Right hindlimb (tissue), 1 donor: ENCODE measurements at regions not wholly inside any gene's neighbourhood (a gene's known extent, or its start where the extent isn't known, plus 50 kb on each side); places are given as distances from the start of the nearest gene placed in this dataset.
A peak's percentile ranks its signal among the peaks of the same experiment; 100 is the strongest.

Experiments
- DNase-seq: peaks from one replicate; pipeline ENCODE4 v3.0.0-alpha.2; 2018

DNA sequence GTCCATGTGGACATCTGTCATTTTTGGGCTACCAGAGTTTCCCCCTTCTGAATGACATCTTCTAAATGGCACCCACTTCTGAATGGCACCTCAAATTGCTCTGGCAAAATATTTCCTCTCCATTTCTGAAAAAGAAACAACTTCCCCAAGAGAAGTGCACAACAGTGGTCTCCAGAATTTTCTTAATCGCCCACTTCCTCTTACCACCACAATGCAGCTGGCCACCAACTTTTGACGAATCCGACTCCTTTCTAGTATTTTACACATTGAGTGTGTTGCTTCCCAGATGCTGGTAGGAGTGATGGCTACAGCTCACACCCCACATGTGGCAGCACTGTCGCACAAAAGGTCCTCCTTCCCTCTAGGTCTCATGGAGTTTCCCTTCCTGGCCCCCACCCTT lies 216.1 kb downstream of the FOXA2 start:
- no peak for DNase-seq

DNA sequence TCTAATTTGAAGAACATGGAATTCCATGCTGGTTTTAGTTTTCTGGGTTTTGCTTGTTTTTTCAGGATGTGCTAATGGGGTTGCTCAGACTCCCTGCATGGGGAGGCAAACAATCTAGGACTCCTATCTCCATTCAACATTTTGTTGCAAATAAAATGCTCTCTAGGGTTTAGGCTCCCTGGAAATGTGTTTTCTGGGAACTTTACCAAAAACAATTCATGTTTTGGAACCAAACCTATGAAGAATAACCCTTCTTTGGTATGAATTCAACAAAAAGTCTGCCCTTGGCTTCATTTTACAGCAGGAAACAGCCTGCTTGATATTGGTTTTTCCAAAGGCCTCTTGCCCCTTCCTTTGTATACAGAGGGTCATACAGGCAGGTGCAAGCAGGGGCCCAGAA lies 217.7 kb downstream of the FOXA2 start:
- DNase-seq, result no peak

DNA sequence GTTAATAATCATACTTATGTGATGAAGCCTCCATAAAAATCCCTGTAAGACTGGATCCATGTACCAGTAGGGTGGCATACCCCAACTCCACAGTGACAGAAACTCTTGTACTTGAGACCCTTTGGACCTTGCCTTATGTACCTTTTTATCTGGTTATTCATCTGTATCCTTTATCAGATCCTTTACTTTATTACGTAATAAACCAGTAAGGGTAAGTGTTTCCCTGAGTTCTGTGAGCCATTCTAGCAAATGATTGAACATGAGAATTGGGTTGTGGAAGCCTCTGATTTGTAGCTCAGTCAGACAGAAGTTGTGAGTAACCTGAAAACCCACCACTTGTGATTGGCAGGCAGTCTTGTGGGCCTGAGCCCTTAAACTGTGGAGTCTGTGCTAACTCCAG lies 229.7 kb downstream of the FOXA2 start:
- DNase-seq, result no peak

DNA sequence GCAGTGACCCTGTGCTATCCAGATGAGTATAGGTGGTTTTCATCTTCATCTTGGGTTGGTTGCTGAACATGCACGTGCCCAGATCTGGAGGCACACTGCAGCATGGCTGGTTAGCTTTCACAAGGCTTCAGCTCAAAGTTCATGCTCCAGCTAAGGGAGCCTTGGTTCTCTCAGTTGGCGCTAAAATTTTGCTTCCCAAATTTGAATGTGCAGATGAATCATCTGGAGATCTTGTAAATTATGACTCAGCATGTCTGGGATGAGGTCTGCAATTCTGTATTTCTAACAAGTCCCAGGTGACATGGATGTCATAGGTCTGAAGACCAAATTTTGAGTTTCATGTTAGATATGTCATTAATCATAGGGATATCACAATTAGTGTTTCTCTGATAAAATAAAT lies 230.8 kb downstream of the FOXA2 start:
- no peak for DNase-seq

DNA sequence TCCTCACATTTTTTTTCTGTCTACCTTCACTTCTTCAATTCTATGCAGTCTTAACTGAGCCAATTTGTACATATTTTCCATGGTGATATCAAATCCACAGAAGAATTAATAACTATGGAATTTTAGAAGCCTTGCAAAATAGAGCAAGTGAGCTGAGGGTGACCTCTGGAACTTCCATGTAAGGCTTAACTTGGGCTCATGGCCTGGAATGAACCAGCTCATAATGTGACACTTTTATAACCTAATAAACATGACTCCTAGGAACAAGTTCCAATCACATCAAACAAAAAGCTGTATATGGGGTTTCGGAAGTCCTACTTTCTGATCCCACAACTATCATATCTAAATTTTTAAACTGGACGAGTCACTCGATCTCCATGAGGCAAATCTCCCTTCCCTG lies 232.4 kb downstream of the FOXA2 start:
- no peak for DNase-seq

DNA sequence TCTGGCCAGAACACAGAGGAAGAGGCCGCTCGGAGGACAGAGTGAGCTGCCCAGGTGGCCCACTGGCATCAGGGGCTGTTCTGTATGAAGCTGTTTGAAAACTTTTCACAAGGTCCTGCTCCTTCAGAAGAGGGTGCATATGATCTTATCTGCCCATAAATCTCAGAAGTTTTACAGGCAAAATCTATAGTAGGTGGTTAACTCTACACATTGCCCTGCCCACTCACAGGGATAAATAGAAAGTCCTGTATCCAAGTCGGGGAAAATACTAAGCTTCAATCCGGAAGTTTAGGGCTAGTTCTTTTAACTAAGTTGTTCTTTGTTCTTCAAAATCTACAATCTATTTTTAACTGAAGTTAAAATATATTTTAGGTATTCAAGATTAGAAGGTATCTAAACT lies 233.7 kb downstream of the FOXA2 start:
- no peak for DNase-seq

DNA sequence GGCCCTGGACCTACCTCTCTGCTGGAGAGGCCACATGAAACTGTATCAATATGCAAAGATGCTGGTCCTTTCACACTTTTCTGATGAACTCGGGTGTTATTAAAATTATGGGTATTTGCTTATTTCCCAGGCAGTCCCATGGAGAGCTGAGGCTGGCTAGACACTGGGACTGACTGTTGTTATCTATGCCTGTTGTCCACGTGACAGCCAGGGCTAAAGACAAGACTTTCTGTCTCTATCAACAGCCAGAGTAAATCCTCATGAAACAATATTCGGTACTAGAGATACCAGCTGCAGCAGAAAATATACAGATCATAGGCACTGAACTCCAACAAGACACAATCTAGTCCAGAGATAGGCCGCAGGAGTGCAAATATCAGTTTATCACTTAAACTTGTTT lies 236.4 kb downstream of the FOXA2 start:
- no peak for DNase-seq

DNA sequence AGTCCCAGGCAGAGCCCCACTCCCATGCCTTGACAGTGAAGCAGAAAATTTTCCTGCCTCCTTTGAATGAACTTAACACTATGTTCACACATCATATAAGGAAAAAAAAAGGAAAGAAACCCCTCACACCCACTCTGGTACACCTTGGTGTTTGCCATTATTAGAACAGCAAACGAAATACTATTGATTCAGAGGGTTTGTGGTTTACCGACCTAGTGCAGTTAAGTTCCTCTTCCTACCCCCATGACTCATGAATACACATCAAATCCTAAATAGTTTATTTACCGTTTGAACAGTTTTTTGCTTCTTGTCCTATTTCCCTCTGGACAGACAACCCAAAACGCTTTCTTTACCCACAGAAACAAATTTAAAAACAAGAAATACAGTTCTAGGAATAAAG lies 237.7 kb downstream of the FOXA2 start:
- DNase-seq, result no peak

DNA sequence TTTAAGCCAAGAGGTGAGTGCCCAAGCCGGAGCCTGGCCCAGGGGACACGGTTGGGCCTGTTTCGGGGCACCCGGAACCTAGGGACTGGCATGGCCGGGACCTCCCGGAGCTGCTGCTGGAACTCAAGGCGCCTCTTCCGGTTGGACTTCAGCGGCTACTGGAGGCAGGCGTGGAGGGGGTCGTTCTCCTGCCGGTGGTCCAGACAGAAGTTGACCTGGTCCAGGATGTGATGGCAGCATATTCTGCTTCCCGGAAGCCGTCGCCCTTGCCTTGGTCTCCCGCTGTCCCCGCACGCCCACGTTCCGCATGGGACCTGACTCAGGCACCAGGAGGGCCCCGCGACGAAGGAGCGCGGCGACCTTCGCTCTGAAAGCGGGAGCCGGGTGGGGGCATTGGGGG lies 240.8 kb downstream of the FOXA2 start:
- DNase-seq, result no peak

DNA sequence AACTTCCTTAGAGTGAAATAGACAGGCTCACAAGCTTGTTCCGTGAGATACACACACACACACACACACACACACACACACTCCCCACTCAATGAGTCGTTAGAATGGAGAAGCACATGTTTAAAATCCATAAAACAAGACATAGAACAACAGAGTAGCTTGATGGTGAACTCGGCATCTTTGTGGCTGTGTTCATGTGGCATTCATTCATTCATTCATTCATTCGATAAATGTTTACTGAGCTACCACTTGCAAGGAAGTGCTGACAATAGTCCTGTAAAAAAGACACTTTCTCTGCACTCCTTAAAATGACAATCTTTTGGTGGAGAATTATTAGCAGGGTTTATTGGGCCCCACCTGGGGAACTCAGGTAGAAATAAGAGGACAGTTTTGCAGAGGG lies 242.0 kb downstream of the FOXA2 start:
- no peak for DNase-seq

DNA sequence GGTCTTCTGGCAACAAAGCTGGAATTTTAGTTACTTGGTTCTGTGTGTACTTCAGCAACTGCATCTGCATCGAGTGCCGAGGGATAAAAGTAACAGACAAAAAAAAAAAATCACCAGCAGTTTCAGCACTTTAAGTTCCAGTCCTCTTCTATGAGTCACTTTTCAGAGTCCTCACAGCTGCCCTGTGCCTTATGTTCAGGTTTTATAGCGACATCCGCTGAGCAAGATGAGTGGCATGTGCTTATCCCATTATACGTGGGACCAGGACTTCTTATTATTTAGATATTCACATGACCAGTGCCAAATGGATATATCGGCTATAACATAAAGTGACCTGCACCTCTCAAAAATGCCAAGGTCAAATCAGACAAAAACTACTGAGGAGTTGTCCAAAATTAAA lies 242.9 kb downstream of the FOXA2 start:
- DNase-seq, result no peak

DNA sequence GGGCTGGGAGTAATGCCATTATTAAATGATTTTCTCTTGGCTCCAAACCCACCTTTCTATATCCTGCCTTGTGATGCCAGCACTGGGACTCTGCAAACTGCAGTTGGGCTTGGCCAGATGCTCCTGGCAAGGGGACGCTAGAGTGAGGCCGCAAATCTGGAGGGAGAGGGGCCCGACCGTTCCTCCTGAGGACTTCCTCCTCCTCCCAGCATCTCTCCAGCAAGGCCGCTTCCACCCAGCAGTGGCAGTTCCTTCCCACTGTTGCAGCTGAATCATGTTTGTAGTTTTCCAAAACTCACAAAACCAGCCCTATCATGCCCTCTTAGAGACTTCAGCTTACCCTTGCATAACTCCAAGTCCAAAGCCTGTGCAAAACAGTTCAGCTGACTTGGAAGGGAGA lies 244.4 kb downstream of the FOXA2 start:
- DNase-seq, result no peak

DNA sequence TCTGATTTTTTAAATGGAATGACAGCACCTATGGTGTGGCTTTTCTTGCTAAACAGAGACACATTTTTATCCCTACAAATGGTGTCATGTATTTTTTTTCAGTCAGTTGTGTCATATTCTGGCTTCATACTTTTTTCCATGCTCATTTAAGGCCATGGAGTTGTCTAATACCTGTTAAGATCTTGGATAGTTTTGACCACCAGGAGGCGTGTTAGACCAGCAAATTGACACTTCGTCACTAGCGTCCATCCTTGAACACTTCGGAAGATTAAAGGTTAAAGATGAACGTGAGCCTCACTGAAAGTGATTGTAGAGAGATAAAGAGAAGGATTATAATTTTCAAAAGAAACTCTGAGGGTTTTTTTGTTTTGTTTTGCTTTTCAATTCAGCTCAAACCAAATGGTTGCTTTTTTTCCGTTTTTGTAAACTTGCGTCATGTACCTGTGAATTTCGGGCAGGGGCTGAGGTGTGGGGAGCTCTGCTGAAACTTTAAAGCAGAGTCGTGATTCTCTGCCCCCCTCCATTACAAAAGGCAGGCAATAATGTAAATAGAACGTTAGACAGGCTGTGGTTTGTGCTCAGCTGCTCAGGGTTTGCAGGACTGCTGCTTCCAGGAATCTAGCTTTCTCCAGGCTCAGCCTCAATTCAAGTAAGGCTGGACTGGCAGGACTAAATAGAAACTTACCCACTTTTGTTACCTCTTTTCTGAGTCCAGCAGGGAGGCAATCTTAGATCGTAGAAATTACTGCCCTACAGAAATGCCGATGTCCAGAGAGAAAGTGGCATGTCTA lies 245.1 kb downstream of the FOXA2 start:
- DNase-seq, result peak; percentile 44

DNA sequence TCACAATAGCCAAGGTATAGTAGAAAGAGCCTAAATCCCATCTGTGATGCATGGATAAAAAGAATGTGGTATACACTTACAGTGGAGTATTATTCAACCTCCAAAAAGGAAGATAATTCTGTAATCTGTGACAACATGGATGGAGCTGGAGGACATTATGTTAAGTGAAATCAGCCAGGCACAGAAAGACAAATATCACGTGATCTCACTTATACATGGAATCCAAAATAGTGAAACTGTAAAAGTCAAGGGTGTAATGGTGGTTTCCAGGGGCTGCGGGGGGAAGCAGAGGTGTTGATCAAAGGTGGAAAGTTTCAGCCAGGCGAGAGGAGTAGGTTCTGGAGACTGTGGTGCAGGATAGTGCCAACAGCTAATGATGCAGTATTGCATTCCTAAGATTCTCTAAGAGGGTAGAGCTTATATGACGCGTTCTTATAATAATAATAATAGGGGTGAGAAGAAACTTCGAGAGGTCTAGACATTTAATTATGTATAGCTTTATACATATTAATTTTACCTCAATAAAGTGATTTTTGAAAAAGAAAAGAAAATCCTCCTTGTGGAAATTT lies 246.1 kb downstream of the FOXA2 start:
- DNase-seq, result no peak

DNA sequence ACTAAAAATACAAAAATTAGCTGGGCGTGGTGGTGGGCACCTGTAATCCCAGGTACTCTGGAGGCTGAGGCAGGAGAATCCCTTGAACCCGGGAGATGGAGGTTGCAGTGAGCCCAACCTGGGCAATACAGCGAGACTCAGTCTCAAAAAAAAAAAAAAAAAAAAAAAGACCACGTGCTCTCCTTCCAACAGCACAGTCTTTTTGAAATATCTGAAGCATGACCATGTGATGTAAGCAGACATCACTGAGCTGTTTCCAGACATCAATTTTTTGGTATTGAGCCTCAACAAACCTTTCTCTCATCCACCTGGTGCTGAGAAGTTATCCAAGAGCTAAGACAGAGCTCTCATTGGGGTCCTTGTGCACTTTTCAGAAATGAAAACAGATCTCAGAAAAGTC lies 249.2 kb downstream of the FOXA2 start:
- DNase-seq, result no peak

DNA sequence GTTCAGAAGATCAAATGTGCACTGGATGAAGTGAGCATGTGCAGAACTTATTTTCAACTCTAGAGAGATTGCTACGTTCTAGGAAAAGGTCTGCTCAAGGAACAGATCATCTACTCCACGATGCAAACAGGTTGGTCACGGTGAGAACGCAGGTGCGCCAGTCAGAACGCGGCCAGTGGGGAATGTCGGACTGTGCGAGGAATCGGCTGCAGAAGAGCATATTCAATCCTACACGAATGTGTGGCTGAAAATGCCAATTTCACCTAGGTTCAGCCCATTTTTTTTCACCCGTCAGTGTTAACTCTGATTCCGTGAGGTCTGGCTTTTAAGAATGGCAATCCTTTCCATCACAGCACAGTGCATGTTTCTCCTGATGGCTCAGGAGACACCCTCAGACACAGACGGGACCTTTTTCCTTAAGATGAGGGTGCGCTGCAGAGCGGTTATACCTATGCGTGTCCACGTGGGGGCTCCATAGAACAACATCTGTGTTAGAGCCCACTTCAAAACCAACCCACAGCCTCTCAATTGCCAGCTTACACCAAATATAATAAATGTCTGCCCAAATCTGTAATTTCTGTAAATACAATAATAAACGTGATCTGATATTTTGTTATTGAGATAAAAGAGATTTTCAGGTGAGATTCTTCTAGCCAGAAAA lies 250.4 kb downstream of the FOXA2 start:
- DNase-seq, result peak; percentile 48

DNA sequence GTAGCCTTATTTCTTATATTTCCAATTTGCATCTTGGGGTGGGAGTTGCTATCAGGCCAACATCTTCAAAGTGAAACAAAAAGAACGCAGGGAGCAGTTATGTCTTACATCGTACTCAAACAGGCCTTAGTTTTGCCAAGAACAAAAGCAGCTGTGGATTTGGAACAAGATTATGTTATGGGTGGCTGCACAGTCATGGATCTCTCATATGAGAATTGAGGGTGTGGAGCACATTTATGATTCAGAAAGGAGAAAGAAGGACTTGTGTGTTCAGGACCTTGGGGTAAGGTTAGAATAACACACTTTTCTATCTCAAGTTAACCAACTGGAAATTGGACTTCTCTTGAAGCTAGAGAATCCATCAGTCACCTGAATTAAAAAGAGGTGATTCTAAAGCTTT lies 259.9 kb downstream of the FOXA2 start:
- DNase-seq, result no peak

DNA sequence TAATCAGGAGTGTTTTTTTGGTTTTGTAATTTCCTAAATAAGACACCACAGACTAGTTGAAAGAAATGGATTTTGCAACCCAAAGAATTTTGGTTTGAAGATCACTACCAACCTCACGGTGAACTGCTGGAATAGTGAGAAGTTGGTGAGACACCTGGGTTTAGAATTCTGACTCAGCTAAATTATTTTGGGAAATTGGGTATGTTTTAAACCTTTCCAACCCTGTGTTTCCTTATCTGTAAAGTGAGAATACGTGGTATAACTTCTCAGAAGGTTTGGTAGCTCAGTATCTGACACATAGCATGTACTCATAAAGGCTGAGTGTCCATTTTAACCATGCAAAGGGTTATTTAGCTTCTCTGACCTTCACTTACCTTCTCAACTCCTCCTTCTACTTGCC lies 261.9 kb downstream of the FOXA2 start:
- no peak for DNase-seq

DNA sequence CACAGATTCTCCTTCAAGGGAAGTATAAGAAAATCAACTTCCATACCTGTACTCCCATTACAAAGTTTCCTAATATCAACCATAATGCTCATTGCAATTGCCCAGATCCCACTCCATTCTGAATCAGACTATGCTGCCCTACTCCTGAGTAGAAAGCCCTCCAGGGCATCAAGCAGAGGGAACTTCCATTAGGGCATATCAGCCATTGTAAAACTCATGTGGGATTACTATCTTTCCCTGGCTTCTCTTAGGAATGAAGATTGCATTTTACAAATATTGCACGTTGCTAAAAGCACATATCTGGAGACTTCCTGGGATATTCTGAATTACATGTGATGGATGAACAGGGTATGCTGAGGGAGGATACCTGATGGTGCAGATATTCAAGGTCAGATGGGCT lies 263.2 kb downstream of the FOXA2 start:
- no peak for DNase-seq

DNA sequence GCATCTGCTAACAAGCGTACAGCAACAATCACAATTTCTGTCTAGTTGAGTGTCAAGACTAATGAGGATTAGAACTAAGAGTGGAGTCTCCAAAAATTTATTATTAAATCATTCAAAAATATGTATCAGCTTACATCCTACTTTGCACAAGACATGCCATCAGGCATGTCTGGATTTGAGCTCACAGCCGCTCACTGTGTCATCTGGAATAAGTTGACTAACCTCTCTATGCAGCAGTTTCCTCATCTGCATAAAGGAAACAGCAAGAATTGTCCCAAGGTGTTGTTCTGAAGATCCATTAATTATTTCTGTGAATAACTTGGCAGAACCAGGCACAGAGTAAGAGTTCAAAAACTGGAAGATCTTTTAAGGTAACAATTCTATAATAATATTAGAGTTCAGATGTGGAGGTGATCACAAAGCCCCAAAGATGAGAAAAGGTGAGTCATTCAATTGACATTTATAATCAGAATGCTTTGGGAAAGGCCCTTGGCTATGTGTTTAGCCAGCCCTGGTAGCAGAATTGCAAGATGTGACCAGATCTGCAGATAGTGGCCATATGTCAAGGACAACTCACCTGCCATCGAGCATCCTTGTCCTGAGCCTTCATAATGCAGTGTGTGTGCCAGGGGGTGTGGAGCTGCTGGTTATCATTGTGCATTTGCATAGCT lies 264.0 kb downstream of the FOXA2 start:
- DNase-seq, result no peak

DNA sequence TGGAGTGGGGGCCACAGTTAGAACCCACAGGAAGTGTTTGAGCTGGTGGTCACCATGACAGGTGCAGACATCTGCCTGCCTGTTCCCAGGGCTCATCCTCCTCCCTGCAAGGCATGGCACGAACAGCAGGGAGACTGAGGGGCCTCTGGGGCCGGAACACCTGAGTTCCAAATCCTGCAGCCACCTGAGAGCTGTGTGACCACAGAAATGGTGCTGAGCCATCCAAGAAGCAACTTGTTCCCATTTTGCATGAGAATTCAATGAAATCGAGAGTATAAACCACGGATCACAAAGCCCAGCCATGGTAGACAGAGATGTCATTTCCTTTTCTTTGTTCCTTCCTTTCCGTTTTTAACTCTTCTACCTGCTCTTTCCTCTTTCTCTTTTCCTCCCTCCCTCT lies 268.6 kb downstream of the FOXA2 start:
- no peak for DNase-seq

DNA sequence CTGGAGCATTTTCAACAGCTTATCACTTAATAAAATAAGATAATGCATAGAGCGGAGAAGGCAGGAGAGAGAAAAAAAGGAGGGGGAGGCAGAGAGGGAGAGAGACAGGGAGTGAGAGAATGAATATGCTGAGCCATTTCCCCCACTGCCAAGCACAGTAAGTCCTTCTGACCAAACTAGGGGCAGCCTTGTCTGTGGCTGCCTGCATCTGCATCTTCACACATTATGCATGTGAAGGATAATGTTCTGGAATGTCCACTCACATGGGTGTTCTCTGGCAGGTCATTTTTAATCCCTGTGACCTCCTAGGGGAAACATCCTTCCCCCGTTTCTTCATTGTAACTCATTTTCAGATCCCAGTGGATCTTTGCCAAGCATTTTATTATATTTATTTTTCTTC lies 269.3 kb downstream of the FOXA2 start:
- no peak for DNase-seq

DNA sequence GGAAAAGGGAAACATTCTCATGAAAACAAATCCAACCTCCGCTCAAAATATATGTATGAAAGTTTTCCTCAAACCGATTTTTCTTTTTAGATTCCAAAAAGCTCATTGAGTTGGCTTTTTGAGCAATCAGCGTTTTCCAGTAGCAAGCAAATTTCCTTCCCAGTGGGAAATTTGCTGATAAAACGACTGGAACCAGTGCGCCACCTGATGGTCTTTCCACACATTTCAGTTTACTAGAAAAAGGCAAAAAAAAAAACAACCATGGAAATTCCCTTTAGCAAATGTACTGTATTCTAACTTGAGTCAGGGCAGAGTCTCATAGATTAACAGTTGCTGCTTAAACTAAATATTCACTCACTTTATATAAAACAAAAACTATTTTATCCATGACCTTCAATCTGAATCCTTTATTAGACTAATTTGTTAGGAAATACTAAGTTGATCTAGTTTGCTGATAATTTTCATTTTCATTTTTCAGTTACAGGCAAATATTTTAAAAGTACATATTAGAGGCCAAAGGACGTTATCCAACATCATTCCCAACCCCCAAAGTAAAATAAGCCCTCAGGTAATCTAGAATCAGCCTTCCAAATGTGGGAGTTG lies 271.5 kb downstream of the FOXA2 start:
- peak; percentile 53 for DNase-seq

DNA sequence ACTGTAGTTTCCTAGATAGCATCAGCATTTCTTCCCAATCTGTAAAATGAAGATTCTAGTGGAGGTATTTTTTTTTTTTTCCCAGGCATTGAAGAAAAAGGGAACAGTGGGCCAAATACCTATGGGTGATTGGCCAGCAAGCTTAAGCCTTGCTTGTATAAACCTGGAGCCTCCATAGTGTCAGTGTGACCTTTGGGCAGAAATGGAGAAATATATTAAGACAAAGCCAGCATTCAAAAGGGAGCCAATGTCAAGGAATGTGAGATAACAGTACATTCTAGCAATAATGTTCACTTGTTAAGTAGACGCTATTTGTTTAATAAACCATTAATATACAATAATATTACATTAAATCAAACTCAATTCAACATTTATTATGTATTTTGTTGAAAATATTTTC lies 275.4 kb downstream of the FOXA2 start:
- no peak for DNase-seq
